HFFc6 (cell line): ENCODE measurements at regions not wholly inside any gene's neighbourhood (a gene's known extent, or its start where the extent isn't known, plus 50 kb on each side); places are given as distances from the start of the nearest gene placed in this dataset.

ENCODE experiments used
- DNase-seq: peaks from one replicate; pipeline ENCODE4 v3.0.0-alpha.2; 2018
- H3K27ac Mint-ChIP-seq: 2 replicates; pipeline ENCODE4 v1.8.0; 2020; ENCODE audit warnings: mild to moderate bottlenecking, mixed read lengths
- H3K27me3 Mint-ChIP-seq: 2 replicates; pipeline ENCODE4 v1.8.0; 2021; ENCODE audit warnings: mild to moderate bottlenecking, moderate library complexity, mixed read lengths; ENCODE audit not compliant: insufficient read depth
- H3K36me3 Mint-ChIP-seq: 2 replicates; pipeline ENCODE4 v1.8.0; 2021; ENCODE audit warnings: low read depth, mixed read lengths
- H3K4me1 Mint-ChIP-seq: 2 replicates; pipeline ENCODE4 v1.8.0; 2020; ENCODE audit warnings: low read depth, mixed read lengths
- H3K4me3 Mint-ChIP-seq: 2 replicates; pipeline ENCODE4 v1.8.0; 2020; ENCODE audit warnings: mild to moderate bottlenecking, moderate library complexity, mixed read lengths
- H3K9me3 Mint-ChIP-seq: 2 replicates; pipeline ENCODE4 v1.8.0; 2020; ENCODE audit warnings: mild to moderate bottlenecking, mixed read lengths
- TF ChIP-seq, protein P1 (sequence below): fragments of 200-600 bp; sonication (generic); IDR thresholded peaks from 2 replicates; pipeline ENCODE4 v1.5.0; 2021; ENCODE audit warnings: antibody characterized with exemption, mild to moderate bottlenecking

GRCh38 chr13:56924401-56924800, 216.3 kb upstream of the PRR20A start:
- Mint-ChIP-seq H3K27ac (no peak overlapping the region), H3K4me3 (no peak overlapping the region), H3K27me3 (no peaks in the 10 kb centered on the region; the same call in 1 of the 2 replicates), H3K36me3 (peaks cover 4% of the 10 kb centered on the region; the same call in 1 of the 2 replicates), H3K9me3 (peaks cover 50% of the 10 kb centered on the region), H3K4me1 (no peaks in the 10 kb centered on the region)
- TF ChIP-seq, protein P1, sequence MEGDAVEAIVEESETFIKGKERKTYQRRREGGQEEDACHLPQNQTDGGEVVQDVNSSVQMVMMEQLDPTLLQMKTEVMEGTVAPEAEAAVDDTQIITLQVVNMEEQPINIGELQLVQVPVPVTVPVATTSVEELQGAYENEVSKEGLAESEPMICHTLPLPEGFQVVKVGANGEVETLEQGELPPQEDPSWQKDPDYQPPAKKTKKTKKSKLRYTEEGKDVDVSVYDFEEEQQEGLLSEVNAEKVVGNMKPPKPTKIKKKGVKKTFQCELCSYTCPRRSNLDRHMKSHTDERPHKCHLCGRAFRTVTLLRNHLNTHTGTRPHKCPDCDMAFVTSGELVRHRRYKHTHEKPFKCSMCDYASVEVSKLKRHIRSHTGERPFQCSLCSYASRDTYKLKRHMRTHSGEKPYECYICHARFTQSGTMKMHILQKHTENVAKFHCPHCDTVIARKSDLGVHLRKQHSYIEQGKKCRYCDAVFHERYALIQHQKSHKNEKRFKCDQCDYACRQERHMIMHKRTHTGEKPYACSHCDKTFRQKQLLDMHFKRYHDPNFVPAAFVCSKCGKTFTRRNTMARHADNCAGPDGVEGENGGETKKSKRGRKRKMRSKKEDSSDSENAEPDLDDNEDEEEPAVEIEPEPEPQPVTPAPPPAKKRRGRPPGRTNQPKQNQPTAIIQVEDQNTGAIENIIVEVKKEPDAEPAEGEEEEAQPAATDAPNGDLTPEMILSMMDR = no peak
- DNase-seq = no peak

- TF ChIP-seq, protein P1 = no peak
- H3K4me1 Mint-ChIP-seq = no peaks in the 10 kb centered on the region
These were observed 208.6 kb upstream of the PRR20A start for GRCh38 chr13:56932104-56932503.

GRCh38 chr13:56953965-56954364, 186.8 kb upstream of the PRR20A start:
- no peak overlapping the region for H3K4me3 Mint-ChIP-seq
- H3K36me3 Mint-ChIP-seq = no peaks in the 10 kb centered on the region
- H3K27ac Mint-ChIP-seq = no peak overlapping the region
- no peaks in the 10 kb centered on the region; the same call in 1 of the 2 replicates for H3K27me3 Mint-ChIP-seq
- no peaks in the 10 kb centered on the region for H3K4me1 Mint-ChIP-seq
- DNase-seq = no peak
- peaks cover 17% of the 10 kb centered on the region for H3K9me3 Mint-ChIP-seq
- TF ChIP-seq, protein P1 = no peak

More at GRCh38 chr13:56932104-56932503, 208.6 kb upstream of the PRR20A start:
- Mint-ChIP-seq H3K4me3 (no peak overlapping the region), H3K27ac (no peak overlapping the region), H3K36me3 (peaks cover 4% of the 10 kb centered on the region; the same call in 1 of the 2 replicates), H3K27me3 (no peaks in the 10 kb centered on the region), H3K9me3 (peaks cover 44% of the 10 kb centered on the region)
- DNase-seq = no peak

- no peak overlapping the region for H3K27ac Mint-ChIP-seq
- H3K4me3 Mint-ChIP-seq = no peak overlapping the region
These were observed 165.1 kb upstream of the PRR20A start for GRCh38 chr13:56975647-56976046.

DNA sequence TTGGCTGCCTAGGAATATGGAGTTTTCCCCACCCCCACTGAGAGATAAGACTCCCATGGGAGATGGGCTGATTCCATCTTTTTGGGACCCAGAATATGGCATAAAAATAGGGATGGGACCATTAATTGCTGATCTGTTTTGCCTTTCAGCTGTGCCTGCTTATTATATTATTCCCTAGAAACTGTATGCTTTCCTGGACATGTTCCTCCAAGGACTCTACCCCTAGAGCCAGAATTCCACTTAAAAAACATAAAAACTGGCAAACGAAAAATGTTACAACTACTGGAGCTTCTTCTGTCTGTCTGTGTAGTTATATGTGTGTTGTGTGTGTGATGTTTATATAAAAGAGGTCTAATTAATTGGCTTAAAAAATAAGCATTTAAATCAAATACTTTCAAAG, 159.9 kb upstream of the PRR20A start:
- no peak overlapping the region for H3K4me3 Mint-ChIP-seq
- no peaks in the 10 kb centered on the region for H3K36me3 Mint-ChIP-seq
- no peaks in the 10 kb centered on the region for H3K27me3 Mint-ChIP-seq
- H3K27ac Mint-ChIP-seq = no peak overlapping the region
- DNase-seq = no peak
- TF ChIP-seq, protein P1 = no peak
- H3K9me3 Mint-ChIP-seq = peaks cover 26% of the 10 kb centered on the region
- H3K4me1 Mint-ChIP-seq = no peaks in the 10 kb centered on the region

More at GRCh38 chr13:56975647-56976046, 165.1 kb upstream of the PRR20A start:
- H3K9me3 Mint-ChIP-seq = peaks cover 42% of the 10 kb centered on the region
- H3K36me3 Mint-ChIP-seq = no peaks in the 10 kb centered on the region
- no peaks in the 10 kb centered on the region for H3K27me3 Mint-ChIP-seq
- no peak for DNase-seq
- TF ChIP-seq, protein P1 = no peak
- H3K4me1 Mint-ChIP-seq = no peaks in the 10 kb centered on the region

DNA sequence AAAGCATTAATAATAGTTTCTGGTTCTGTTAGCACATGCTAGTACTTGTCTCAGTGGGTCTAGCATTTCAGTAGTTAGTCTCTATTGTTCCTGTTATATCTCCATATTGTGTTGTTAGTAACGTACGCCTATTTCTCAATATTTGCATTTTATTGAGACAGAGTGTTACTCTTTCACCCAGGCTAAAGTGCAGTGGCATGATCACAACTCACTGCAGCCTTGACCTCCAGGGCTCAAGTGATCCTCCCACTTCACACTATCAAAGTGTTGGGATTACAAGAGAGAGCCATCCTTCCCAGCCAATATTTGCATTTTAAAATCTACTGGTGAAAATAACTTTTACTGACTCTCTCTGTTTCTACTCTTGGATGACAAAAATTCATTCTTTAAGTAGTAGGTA, 154.6 kb upstream of the PRR20A start:
- Mint-ChIP-seq H3K36me3 (no peaks in the 10 kb centered on the region; the same call in 1 of the 2 replicates), H3K27ac (no peak overlapping the region), H3K9me3 (peaks cover 13% of the 10 kb centered on the region)

More for the DNA sequence above, 154.6 kb upstream of the PRR20A start:
- DNase-seq = no peak
- TF ChIP-seq, protein P1 = no peak
- no peaks in the 10 kb centered on the region for H3K27me3 Mint-ChIP-seq
- no peak overlapping the region for H3K4me3 Mint-ChIP-seq
- no peaks in the 10 kb centered on the region for H3K4me1 Mint-ChIP-seq
